Liver (tissue), 8 donors: ENCODE measurements at regions not wholly inside any gene's neighbourhood (a gene's known extent, or its start where the extent isn't known, plus 50 kb on each side); places are given as distances from the start of the nearest gene placed in this dataset.

Experiments used
- DNase-seq: peaks from one replicate; pipeline ENCODE4 v3.0.0-alpha.2; 2017; ENCODE audit warnings: low spot score
- H3K27ac ChIP-seq, 2 donors: one replicate each; pipeline ENCODE4 v1.7.0; 2013; ENCODE audit warnings: inconsistent platforms in 2 of 2, low read length in 2 of 2, control low read depth in 1 of 2, low read depth in 1 of 2, mild to moderate bottlenecking in 1 of 2
- H3K27me3 ChIP-seq, 4 donors: one replicate each; pipeline versions ENCODE4 v1.6.1 to v1.7.0; 2013; ENCODE audit warnings: low read length in 3 of 4, inconsistent platforms in 1 of 4, mild to moderate bottlenecking in 1 of 4, moderate library complexity in 1 of 4; ENCODE audit not compliant: control insufficient read depth in 4 of 4, insufficient read depth in 4 of 4
- H3K36me3 ChIP-seq, 4 donors: one replicate each; pipeline versions ENCODE4 v1.6.1 to v1.7.0; 2013; ENCODE audit warnings: low read length in 3 of 4, mild to moderate bottlenecking in 3 of 4, low read depth in 1 of 4, moderate library complexity in 1 of 4; ENCODE audit not compliant: control insufficient read depth in 4 of 4, insufficient read depth in 3 of 4
- H3K4me1 ChIP-seq, 4 donors: one replicate each; pipeline versions ENCODE4 v1.6.1 to v1.7.0; 2013; ENCODE audit warnings: low read length in 3 of 4, mild to moderate bottlenecking in 3 of 4, moderate library complexity in 1 of 4; ENCODE audit not compliant: control insufficient read depth in 4 of 4, insufficient read depth in 4 of 4
- H3K4me3 ChIP-seq, 3 donors: one replicate each; pipeline versions ENCODE4 v1.6.1 to v1.7.0; 2013; ENCODE audit warnings: low read length in 3 of 3, control low read depth in 1 of 3, low read depth in 1 of 3, mild to moderate bottlenecking in 1 of 3
- H3K9ac ChIP-seq, 2 donors: one replicate each; pipeline ENCODE4 v1.7.0; 2013; ENCODE audit warnings: low read length in 2 of 2, mild to moderate bottlenecking in 2 of 2, moderate library complexity in 2 of 2, control low read depth in 1 of 2, low read depth in 1 of 2
- H3K9me3 ChIP-seq, 4 donors: one replicate each; pipeline versions ENCODE4 v1.6.1 to v1.7.0; 2013; ENCODE audit warnings: low read length in 3 of 4; ENCODE audit not compliant: control insufficient read depth in 4 of 4
- CTCF ChIP-seq: fragments of 150-350 bp; IDR thresholded peaks from 2 replicates; pipeline ENCODE4 v1.5.1; 2017; ENCODE audit warnings: improper control_type of control experiment, low read depth, low read length; ENCODE audit not compliant: missing input control
- FOXA1 ChIP-seq: IDR thresholded peaks from 2 replicates; pipeline ENCODE4 v1.6.1; 2016; ENCODE audit warnings: antibody characterized with exemption
- FOXA2 ChIP-seq: IDR thresholded peaks from 2 replicates; pipeline ENCODE4 v1.6.1; 2016; ENCODE audit warnings: antibody characterized with exemption
- GABPA ChIP-seq, 2 donors: IDR thresholded peaks in 1 of 2; conservative IDR thresholded peaks in 1 of 2; 2 replicates each; pipeline ENCODE4 v1.6.1; 2016; ENCODE audit warnings: antibody characterized with exemption in 2 of 2, mild to moderate bottlenecking in 1 of 2, moderate library complexity in 1 of 2
- HNF4A ChIP-seq, 2 donors: conservative IDR thresholded peaks; 2 replicates each; pipeline ENCODE4 v1.6.1; 2016; ENCODE audit warnings: antibody characterized with exemption in 2 of 2, mild to moderate bottlenecking in 2 of 2
- HNF4G ChIP-seq: IDR thresholded peaks from 2 replicates; pipeline ENCODE4 v1.6.1; 2016; ENCODE audit warnings: antibody characterized with exemption
- JUND ChIP-seq, 2 donors: IDR thresholded peaks; 2 replicates each; pipeline ENCODE4 v1.6.1; 2016; ENCODE audit warnings: antibody characterized with exemption in 2 of 2
- NR2F2 ChIP-seq: IDR thresholded peaks from 2 replicates; pipeline ENCODE4 v1.6.1; 2016; ENCODE audit warnings: antibody characterized with exemption
- RAD21 ChIP-seq, 2 donors: IDR thresholded peaks; 2 replicates each; pipeline ENCODE4 v1.6.1; 2016; ENCODE audit warnings: antibody characterized with exemption in 2 of 2, mild to moderate bottlenecking in 2 of 2
- REST ChIP-seq: IDR thresholded peaks from 2 replicates; pipeline ENCODE4 v1.6.1; 2016; ENCODE audit warnings: antibody characterized with exemption, mild to moderate bottlenecking
- YY1 ChIP-seq: IDR thresholded peaks from 2 replicates; pipeline ENCODE4 v1.6.1; 2016; ENCODE audit warnings: antibody characterized with exemption, mild to moderate bottlenecking
- ZBTB33 ChIP-seq: IDR thresholded peaks from 2 replicates; pipeline ENCODE4 v1.6.1; 2016; ENCODE audit warnings: antibody characterized with exemption
- WGBS: extraction: QIAGEN DNeasy Blood & Tissue Kit; methylation state at CpG from one replicate; pipeline ENCODE4 v1.1.7; 2013; 5-methylcytosine and 5-hydroxymethylcytosine counted together
- TF ChIP-seq, protein P1 (sequence below): IDR thresholded peaks from 2 replicates; pipeline ENCODE4 v1.6.1; 2016; ENCODE audit warnings: antibody characterized with exemption
- donor health status: healthy.
- donor health status: healthy.
- donor health status: healthy.
- donor health status: healthy.
- donor health status: healthy.

DNA sequence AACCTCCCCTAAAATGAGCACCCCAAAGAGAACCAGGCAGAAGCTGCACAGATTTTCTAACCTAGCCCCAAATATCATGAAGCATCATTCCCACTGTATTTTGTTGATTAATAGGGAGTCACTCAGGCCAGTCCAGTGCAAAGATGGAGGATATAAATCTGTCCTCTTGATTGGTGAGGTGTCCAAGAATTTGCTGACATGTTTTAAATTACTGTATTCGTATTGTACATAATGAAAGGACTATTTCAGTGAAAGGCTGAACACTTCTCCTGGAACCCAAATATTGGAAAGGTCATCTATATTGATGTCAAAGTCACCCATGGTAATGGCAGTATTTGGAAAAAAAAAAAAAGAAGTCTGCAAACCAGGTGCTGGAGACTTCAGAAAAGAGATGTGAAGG lies 477.5 kb downstream of the RMST start:
- no peak for TF ChIP-seq NR2F2
- no peak for TF ChIP-seq JUND (IDR thresholded peaks at IDR 0.05)
- no peak for TF ChIP-seq ZBTB33
- no peak for TF ChIP-seq YY1
- Histone ChIP-seq H3K27ac (no peak overlapping the region), H3K4me1 (no peaks in the 10 kb centered on the region), H3K27me3 (peaks cover 0 to 2% (median 0%) of the 10 kb centered on the region in 4 donors), H3K9ac (no peak overlapping the region), H3K9me3 (peaks cover 0 to 2% (median under 1%) of the 10 kb centered on the region in 4 donors), H3K36me3 (no peaks in the 10 kb centered on the region), H3K4me3 (no peak overlapping the region)
- 60% methylated on average over 1 of the region's 1 CpG for WGBS
- no peak for DNase-seq

DNA sequence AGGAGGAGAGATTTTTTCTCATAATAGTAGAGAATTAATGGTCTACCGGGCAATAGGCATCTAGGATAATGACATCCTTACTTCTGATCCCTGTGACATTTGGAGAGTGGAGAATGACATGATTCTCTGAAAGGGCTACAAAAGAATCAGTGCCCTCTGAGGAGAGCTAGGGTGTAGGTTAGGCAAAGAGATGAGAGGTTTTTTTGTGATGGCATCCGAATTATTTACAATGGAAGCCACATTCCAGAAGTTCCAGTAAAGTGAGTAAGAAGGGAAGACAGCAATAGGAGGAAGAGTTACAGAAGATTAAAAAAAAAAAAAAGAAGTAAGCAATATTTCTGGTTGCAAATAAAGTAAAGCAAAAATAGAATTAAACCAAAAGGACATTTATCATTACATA lies 478.0 kb downstream of the RMST start:
- peaks cover 0 to 2% (median under 1%) of the 10 kb centered on the region in 4 donors for H3K9me3 ChIP-seq
- no peak overlapping the region for H3K4me3 ChIP-seq
- no peak for DNase-seq
- TF ChIP-seq CTCF = no peak
- no peak for TF ChIP-seq JUND (IDR thresholded peaks at IDR 0.05)
- TF ChIP-seq FOXA1 = no peak
- TF ChIP-seq, protein P1, sequence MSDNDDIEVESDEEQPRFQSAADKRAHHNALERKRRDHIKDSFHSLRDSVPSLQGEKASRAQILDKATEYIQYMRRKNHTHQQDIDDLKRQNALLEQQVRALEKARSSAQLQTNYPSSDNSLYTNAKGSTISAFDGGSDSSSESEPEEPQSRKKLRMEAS = no peak
- TF ChIP-seq NR2F2 = no peak
- no peak for TF ChIP-seq YY1
- TF ChIP-seq RAD21 (IDR thresholded peaks at IDR 0.05) = no peak
- TF ChIP-seq FOXA2 = no peak
- TF ChIP-seq HNF4A (conservative IDR thresholded peaks at IDR 0.05) = no peak
- H3K27me3 ChIP-seq = peaks cover 0 to 2% (median 0%) of the 10 kb centered on the region in 4 donors
- H3K9ac ChIP-seq = no peak overlapping the region
- no peaks in the 10 kb centered on the region for H3K4me1 ChIP-seq
- no peaks in the 10 kb centered on the region for H3K36me3 ChIP-seq
- 43% methylated on average over 2 of the region's 2 CpGs for WGBS
- no peak overlapping the region for H3K27ac ChIP-seq

- Histone ChIP-seq H3K4me3 (no peak overlapping the region), H3K27ac (no peak overlapping the region), H3K9me3 (peaks cover 0 to 2% (median under 1%) of the 10 kb centered on the region in 4 donors), H3K36me3 (no peaks in the 10 kb centered on the region), H3K27me3 (peaks cover 0 to 2% (median 0%) of the 10 kb centered on the region in 4 donors), H3K4me1 (no peaks in the 10 kb centered on the region), H3K9ac (no peak overlapping the region)
- DNase-seq = no peak
- WGBS = 80% methylated on average over 3 of the region's 3 CpGs
- TF ChIP-seq GABPA (IDR thresholded peaks at IDR 0.05 in 1 of 2, conservative IDR thresholded peaks at IDR 0.05 in 1 of 2) (no peak), FOXA2 (no peak), CTCF (no peak), ZBTB33 (no peak), RAD21 (IDR thresholded peaks at IDR 0.05) (no peak), HNF4A (conservative IDR thresholded peaks at IDR 0.05) (no peak), FOXA1 (no peak), HNF4G (no peak), REST (no peak)
- TF ChIP-seq, protein P1 = no peak
Observed at GRCh38 chr12:97941686-97942354, 479.2 kb downstream of the RMST start.
